PC-9 (cell line): ENCODE measurements at regions not wholly inside any gene's neighbourhood (a gene's known extent, or its start where the extent isn't known, plus 50 kb on each side); places are given as distances from the start of the nearest gene placed in this dataset.

Experiments
- CTCF ChIP-seq: fragments of 200-600 bp; sonication (generic); conservative IDR thresholded peaks from 2 replicates; pipeline ENCODE4 v1.6.1; 2017; ENCODE audit warnings: mixed run types, antibody characterized with exemption, mild to moderate bottlenecking, moderate library complexity
- EZH2 ChIP-seq: fragments of 200-600 bp; sonication (generic); IDR thresholded peaks from 2 replicates; pipeline ENCODE4 v1.8.0; 2017; ENCODE audit warnings: antibody characterized with exemption, low read depth

DNA sequence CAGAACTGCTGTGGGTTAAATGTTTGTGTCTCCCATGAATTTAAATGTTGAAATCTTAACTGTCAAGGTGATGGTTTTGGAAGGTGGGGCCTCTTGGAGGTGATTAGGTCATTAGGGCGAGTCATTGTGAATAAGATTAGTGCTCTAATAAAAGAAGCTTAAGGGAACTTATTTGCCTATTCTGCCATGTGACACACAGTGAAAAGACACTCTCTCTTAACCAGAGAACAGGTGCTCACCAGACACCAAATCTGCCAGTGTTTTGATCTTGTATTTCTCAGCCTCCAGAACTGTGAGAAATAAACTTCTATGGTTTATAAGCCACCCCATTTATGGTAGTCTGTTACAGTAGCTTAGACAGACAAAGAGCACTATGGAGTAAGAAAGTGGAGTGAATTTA lies 117.9 kb upstream of the SV2C start:
- TF ChIP-seq CTCF (no peak), EZH2 (no peak)
